ENCODE measurements at regions not wholly inside any gene's neighbourhood (a gene's known extent, or its start where the extent isn't known, plus 50 kb on each side); places are given as distances from the start of the nearest gene placed in this dataset.
A peak's percentile ranks its signal among the peaks of the same experiment; 100 is the strongest.

DNA sequence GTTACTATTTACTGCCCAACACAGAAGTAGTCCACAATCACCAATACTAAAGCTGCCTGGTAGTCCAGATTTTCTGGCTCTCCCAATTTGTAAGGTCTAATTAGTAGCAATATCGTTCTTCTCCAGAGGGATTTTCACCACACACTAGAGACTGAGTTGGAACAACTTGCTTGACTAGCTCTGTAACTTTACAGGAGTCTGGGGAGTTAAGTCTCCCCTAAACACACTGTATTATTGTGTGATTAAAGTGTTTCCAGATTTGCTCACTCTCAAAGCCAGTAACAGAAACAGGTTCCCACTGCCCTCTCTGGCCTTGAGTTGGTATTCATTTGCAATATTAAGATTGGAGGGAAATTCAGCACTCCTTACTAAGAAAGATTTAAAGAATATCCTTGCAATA, 1175.7 kb downstream of the SORCS1 start:
- FAIRE-seq, result no peak

DNA sequence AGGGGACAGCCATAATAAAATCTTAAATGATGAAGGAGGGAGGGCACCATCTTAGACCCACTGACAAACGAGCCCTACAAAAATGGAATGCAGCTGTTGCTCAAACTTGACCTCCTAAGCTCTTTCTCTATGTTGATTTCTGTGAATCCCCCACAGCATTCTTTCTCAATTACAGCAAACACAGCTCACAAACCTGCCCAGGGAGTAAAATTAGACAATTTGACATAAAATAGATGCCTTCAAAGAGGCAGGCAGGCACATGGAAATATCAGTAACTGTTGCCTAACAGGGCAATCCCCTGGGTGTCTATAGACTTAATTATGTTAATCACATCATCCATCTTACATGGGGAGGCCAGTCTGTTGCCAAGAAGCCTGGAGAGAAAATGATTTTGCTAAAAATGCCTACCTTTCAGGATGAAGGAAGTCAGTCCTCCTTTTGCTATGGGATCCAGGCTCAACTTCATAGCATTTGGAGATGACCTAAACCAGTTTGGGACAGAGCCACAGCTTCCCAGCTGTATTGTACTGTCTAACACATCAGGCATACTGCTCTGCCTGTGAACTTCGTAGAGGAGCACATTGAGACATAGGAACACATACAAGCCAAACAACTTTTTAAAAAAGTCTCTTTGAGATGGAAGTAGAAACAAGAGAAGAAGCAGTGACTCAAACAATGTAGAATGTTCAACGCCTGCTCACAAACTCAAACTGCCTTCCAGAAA, 1177.4 kb downstream of the SORCS1 start:
- DNase-seq (ENCODE audit: low spot score) (no peak), FAIRE-seq (no peak)

More for the DNA sequence above, 1175.7 kb downstream of the SORCS1 start:
- no peak for DNase-seq (ENCODE audit: low spot score)

DNA sequence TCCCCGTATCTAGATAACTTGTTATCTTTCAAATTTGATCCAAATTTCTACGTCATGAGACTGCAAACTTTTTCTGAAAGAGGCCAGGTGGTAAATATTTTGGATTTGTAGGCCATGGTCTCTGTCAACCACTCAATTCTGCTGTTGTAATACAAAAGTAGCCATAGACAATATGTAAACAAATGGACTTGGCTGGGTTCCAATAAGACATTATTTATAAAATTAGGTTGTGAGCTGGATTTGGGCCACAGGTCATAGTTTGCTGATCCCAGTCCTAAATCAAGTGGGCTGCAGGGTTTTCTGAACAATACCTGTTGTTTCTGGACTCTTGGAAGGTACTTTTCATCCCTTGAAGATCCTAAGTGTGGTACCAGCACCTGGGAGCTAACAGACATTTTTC, 1178.0 kb downstream of the SORCS1 start:
- DNase-seq (ENCODE audit: low spot score), result no peak
- no peak for FAIRE-seq

DNA sequence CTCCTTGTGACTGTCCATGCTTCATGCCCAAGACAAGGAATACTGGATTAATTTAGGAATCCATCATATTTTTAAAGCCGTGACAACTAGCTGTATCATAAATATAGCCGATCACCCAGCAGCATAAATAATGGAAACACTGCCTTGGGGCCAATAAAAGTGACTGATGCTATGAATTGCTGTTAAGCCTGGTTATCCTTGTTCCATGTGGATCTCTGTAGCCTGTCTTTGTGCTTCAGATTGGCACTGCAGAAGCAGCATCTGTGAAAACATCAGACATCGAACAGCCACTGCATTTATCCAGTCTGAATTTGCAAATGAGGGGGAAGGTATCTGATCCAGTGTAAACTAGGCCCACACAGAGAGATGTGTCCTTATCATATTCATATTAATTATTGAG, 1181.8 kb downstream of the SORCS1 start:
- no peak for FAIRE-seq
- no peak for DNase-seq (ENCODE audit: low spot score)

DNA sequence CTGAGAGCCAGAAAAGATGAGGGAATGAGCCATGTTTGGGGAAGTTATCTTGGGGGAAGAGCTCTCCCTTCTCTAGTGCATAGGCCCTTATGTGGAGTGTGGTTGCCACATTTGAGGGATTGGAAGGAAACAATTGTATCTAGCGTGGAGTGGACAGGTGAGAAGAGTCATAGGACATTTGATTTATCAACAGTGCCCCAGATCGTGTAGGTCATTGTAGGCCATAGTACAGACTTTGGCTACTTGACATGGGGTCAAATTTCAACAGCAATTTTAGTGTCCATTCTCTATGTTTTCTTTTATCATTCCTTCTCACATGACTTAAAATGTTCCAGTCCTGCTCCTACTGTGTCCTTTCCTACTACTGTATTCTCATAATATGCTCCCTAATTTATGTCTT, 1182.8 kb downstream of the SORCS1 start:
- FAIRE-seq (no peak), DNase-seq (ENCODE audit: low spot score) (no peak)

DNA sequence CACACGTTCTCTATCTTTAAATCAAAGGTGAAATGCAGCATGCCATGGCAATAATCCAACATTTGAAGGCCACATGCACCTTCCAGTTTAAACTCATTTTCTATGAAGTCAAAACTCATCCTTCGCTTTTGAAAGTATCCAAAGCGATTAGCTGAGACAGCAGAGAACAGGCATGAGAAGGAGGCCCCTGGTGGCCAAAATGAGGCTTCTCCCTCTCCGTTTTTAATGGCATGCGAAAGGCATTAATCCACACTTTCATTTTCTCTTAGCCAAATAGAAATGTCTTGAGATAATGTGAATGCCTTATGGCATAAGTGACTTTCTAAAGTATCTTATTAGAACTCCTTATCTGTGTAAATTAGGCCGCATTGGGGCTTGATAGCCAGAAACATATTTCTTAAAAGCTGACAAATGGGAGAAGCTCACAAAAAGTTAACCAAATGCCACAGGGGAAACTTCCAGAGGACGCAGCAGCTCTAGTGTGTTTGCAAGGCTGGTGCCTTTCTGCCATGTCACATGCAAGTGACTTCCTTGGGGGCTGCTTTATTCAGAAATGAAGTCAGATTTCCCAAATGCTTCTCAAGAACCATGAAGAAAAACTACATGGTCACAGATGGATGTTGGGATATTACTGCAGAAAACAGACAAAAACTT, 1189.6 kb downstream of the SORCS1 start:
- FAIRE-seq (no peak), DNase-seq (ENCODE audit: low spot score) (peak; percentile 52)

DNA sequence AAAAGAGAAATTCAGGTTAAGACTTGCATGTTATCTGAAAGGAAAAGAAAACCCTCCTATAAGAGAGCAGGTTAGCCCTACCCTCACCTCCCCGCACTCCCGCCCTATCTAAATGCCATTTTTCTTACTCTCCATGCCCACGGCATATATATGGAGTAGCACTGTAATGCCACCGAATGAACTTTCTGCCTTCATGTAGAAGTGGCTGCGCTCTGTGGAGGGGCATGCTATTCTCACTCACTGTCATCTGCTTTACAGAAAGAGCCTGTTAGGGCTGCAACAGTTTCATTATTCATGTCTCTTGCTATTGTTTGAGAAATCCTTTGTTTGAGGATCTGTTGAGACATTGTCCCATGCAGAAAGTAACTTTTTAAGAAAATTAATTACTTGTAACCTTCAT, 1190.6 kb downstream of the SORCS1 start:
- no peak for DNase-seq (ENCODE audit: low spot score)

DNA sequence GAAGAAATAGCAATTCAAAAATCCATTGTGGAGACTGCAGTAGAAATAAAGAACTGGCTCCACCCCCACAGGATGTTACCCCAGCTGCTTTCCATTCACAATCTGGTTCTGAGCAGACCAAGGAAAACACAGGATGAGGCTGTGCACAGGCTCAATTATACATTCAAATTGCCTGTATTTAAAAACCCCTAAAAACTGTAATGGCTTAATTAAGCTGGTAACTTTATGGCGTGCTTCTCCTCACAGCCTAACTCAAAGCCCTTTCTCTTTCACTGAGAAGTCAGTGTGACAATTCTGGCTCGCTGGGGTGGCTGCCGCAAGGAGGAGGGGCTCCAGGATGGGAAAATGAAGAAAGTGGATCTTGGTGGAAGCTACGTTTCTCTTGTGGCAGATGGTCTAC, 1191.1 kb downstream of the SORCS1 start:
- FAIRE-seq (no peak), DNase-seq (ENCODE audit: low spot score) (no peak)

More for the DNA sequence above, 1190.6 kb downstream of the SORCS1 start:
- FAIRE-seq, result no peak

DNA sequence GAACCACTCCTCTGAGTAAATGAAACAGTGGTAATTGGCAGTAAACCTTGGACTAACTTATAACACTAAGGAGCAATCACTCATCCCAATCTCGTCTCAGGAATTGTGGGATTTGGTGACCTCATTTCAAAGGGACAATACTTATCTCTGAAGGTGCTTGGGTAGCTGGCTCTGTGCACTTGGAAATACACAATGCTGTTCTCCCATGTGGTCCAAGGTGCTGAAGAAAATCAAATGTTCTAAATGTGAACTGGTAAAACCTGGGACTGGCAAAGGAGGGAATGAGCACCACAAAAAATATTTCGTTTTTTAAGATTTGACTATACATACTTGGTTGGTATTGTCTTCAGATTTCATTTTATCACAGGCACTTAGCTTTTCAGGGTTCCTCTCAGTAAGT, 1193.0 kb downstream of the SORCS1 start:
- DNase-seq (ENCODE audit: low spot score) (no peak), FAIRE-seq (no peak)

DNA sequence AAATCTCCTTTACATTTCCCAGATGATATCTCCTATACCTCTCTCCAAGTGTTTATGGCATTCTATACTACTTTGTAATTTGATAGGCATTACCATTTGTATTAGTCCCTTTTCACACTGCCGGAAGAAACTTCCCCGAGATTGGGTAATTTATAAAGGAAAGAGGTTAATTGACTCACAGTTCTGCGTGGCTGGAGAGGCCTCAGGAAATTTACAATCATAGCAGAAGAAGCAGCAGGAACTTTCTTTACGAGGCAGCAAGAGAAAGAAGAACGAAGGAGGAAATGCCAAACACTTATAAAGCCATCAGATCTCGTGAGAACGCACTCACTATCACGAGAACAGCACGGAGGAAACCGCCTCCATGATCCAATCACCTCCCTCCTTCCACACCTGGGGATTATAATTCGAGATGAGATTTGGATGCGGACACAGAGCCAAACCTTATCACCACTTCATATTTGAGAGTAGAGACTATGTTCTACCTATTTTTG, 1194.6 kb downstream of the SORCS1 start:
- DNase-seq (ENCODE audit: low spot score), result no peak
- FAIRE-seq, result no peak

DNA sequence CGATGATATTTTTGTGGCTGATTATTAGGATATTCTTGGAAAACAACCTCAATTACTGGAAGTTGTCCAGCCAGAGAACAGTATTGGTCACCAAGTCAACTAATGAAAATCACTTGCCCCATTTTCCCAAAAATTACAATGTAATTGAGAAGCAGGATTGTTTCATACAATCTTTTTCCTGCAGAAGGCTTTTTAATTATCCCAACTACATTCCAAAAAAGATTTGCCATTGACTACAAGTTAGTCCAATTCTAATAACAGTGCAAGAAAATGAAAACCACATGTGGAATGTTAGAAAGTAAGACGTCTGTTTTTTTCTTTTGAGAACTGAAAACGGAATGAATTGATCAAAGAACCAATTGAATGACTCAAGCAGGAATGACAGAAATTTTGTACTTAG, 1195.8 kb downstream of the SORCS1 start:
- FAIRE-seq (no peak), DNase-seq (ENCODE audit: low spot score) (no peak)

DNA sequence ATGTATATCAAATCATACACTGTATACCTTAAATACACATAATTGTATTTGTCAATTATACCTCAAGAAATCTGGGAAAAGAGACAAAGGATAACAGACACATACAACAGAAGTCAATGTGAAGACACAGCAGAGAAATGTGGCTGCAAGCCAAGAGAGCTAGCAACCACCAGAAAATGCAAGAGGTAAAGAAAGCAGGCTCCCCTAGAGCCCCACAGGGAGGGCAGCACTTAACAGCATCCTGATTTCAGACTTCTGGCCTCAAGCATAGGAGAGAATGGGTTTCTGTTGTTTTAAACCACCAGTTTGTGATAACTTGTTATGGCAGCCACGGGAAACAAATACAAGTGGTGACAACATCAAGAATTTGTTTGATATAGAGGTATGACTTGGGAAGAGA, 1197.2 kb downstream of the SORCS1 start:
- DNase-seq (ENCODE audit: low spot score), result no peak
- FAIRE-seq, result no peak

DNA sequence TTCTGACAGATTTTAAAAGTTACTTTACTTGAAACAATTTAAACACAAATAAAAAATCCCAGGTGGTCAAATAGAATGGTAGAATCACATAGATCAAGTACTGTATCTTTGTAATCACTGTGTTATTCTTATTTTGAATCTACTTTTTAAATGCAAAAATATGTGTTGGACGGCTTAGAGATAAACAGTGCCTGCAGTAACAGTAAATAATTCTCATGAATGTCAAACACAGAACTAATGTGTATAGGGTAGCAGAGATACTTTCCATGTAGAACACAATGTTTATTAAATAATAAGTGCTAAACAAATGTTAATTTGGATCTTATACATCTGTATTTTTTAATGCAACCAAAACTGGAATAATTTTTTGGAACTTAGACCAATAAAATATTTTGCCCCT, 1199.4 kb downstream of the SORCS1 start:
- no peak for DNase-seq (ENCODE audit: low spot score)
- FAIRE-seq, result no peak

DNA sequence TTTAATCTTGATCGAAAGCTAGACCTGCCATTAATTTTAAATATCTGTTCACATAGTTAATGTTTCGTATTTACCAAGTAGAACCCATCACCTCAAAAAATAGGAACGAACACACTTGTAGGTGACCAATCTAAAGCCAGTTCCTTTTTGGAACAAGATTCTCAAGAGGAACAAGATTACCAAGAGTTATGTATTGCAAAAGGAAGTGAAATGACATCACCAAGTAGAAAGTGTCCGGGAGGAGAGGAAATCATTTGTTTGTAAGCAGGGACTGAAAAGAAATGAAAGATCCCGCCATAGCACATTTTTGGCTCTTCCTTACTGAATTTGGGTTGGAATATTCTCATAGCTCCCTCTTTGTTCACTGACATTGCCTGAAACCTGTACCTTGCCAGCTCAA, 1200.5 kb downstream of the SORCS1 start:
- FAIRE-seq (no peak), DNase-seq (ENCODE audit: low spot score) (no peak)

DNA sequence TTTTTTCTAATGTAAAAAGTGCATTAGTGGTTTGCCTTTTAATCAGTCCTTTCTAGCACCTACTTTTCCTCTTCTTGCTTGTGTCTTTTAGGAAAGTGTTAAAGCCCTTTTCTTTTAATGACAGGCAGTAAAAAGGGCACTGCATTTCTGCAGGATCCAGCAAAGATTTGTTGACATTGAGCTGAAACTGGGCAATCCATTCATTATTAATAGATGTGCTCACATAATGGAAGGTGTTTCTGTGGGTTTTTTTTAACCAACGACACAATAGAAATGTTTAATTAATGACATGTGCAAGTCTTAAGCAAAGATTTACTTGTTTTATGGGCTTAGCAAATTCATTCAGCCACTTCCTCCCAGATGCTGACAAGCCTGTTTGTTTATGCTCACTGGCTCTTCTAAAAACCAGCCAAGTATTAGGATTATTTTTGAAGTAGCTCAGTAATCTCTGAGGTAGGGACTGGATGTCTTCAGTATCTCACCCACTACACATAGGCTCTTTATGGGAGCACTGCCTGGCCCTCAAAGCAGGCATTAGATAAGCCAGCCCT, 1201.1 kb downstream of the SORCS1 start:
- DNase-seq (ENCODE audit: low spot score) (no peak), FAIRE-seq (no peak)

DNA sequence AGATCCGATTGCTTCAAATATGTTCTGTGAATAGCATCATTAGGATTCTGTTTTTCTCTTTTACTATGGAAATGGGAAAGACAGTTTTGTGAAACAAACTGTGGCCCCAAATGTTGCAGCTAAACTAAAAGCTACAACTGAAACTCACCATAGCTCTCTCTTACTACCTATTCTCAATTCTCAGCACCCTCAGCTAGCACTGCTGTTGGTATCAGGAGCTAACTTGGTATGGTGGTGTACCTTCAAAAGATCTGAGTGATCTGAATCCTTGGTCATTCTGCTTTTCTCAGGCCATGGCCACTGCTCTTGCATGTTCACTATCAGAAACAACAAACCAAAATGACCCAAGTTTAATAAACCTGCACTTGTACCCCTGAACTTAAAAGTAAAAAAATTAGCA, 1208.0 kb downstream of the SORCS1 start:
- FAIRE-seq (no peak), DNase-seq (ENCODE audit: low spot score) (no peak)

DNA sequence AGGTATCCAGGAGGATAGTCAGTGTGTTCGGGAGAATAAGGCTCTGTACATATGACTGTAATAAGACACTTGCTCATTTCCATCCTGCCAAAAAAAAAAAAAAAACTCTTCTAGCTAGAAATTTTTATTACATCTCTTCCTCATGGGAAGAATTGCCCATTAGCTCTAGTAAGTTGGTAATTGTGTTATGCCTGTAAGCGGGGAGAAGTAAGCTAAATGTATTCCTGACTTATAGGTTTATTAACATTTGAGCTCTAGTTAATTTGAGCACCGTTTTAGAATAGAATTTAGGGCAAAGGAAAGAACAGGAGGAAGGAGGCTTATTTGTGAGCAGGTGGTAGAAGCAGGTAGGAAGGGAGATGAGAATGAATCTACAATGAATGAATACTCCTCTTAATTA, 1210.6 kb downstream of the SORCS1 start:
- DNase-seq (ENCODE audit: low spot score) (no peak), FAIRE-seq (no peak)

DNA sequence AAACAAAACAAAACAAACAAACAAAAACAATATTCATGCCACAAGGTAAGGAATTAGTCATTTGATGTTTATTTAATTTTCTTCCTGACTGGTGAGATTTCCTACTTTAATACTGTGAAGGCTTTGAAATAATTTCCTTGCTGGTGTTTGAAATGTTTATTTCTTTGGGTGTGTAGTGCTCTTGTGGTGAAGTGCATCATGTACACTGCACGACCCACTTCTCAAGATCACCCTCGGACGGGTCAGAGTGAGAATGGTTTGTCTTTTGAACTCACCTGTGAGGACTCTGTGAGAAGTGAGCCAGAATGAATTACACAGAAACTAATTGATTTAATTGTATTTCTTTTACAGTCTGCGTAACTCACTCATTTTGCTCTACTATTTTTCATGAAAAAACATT, 1211.5 kb downstream of the SORCS1 start:
- no peak for DNase-seq (ENCODE audit: low spot score)
- no peak for FAIRE-seq

DNA sequence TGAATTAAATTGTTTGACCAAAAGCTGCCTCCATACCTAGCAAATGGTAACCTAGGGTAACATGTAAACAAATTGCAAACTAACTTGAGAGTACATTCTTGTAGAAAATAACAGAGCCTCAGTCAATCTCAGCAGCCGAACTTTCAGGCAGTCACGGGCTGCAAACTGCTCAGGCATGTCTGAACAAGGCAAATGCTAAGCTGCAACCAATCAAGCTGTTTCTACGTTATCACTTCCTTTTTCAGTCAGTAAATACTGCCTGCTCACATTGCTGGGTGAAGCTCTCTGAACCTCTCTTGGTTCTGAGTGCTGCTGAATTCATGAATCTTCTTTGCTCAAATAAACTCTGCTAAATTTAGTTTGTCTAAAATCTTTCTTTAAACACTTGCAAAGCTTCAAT, 1212.4 kb downstream of the SORCS1 start:
- FAIRE-seq (no peak), DNase-seq (ENCODE audit: low spot score) (peak; percentile 10)

DNA sequence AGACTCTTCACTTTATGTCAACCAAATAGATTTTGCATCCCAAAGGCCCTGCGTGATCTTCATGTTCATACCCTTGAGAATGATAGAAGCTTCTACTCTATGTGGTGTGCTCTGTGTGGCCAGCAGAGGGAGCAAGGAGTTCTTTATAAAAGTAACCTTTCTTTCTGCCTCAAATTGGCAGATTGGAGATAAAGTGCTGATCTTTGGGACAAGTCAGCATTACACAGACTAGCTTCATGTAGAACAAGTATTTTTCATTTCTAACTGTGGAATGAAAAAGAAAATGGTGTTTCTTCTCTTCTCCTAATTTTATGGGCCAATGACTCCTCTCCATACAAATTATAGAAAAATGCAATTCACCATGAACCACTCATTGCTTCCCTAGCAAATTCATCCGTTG, 1214.1 kb downstream of the SORCS1 start:
- DNase-seq (ENCODE audit: low spot score), result peak; percentile 32
- no peak for FAIRE-seq

DNA sequence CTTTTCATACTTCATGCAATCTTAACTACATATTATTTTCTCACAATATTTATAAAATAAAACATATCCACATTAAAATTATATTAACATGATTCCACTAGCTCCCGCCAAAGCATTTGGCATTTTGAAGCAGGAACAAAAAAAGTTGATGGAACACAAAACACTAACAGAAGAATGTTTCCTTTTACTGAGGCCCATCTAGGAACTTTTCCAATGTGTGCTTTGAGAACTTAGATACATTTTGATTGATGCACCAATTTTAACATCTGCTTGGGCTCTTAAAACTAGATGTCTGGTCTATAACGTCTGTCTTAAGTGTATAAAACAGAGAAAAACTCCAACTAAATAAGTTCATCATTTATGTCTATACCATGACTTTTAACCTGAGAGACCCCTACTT, 1214.8 kb downstream of the SORCS1 start:
- DNase-seq (ENCODE audit: low spot score), result no peak
- FAIRE-seq, result no peak

DNA sequence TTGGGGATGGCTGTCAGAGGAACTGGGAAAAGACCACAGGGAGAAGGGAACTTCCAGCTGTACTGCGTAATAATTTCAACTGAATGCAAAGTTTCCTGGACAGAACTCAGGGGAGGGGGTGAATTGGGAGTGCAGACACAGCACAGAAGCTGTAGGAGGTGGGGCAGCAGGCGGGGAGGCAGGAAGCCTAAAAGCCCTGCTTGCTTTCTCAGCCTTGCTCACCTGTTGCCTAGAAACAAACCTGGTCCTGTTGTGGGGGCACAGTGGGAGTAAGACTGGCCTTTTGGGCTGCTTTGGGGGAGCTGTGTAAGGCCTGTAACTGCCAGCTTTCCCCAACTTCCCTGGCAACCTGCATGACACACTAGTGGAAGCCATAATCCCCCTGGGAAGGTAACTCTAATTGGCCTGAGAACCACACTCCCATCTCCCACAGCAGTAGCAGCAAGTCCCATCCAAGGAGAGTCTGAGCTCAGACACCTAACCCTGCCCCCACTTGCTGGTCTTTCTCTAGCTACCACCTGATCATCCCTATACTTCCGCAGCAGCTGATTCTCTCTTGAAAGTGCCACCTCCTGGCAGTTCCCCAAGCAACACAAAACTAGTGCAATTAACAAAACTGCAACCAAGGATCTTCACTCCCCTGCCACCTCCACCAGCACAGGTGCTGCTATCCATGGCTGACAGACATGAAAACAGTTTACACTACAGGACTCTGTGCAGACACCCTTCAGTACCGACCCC, 1239.3 kb downstream of the SORCS1 start:
- FAIRE-seq, result no peak
- no peak for DNase-seq (ENCODE audit: low spot score)

Measured in urothelium cell line (cell line).